Activated CD4-positive, alpha-beta memory T cell treated with anti-CD3 and anti-CD28 coated beads for 36 hours (primary cell): ENCODE measurements at regions not wholly inside any gene's neighbourhood (a gene's known extent, or its start where the extent isn't known, plus 50 kb on each side); places are given as distances from the start of the nearest gene placed in this dataset.

Experiments
- CTCF ChIA-PET: fragments of 350-600 bp; sonication (Branson Sonifier 250); formaldehyde crosslinking; loops from one replicate; lab custom pipeline; 2021; ENCODE audit warnings: antibody characterized with exemption, inconsistent platforms; lab: Charles Lee
- POLR2A ChIA-PET: fragments of 350-600 bp; sonication (Branson Sonifier 250); formaldehyde crosslinking; loops from one replicate; lab custom pipeline; 2021; ENCODE audit warnings: antibody characterized with exemption; lab: Charles Lee
- DNase-seq: peaks from one replicate; pipeline ENCODE4 v3.0.0-alpha.2; 2020
- H3K27ac Mint-ChIP-seq: one replicate; pipeline ENCODE4 v1.8.0; 2021; ENCODE audit warnings: mixed read lengths
- H3K27me3 Mint-ChIP-seq: one replicate; pipeline ENCODE4 v1.8.0; 2021; ENCODE audit warnings: mixed read lengths
- H3K36me3 Mint-ChIP-seq: one replicate; pipeline ENCODE4 v1.8.0; 2021; ENCODE audit warnings: mixed read lengths
- H3K4me1 Mint-ChIP-seq: one replicate; pipeline ENCODE4 v1.8.0; 2021; ENCODE audit warnings: low read depth, mixed read lengths
- H3K4me3 Mint-ChIP-seq: one replicate; pipeline ENCODE4 v1.8.0; 2021; ENCODE audit warnings: mild to moderate bottlenecking, mixed read lengths
- H3K9me3 Mint-ChIP-seq: one replicate; pipeline ENCODE4 v1.8.0; 2021; ENCODE audit warnings: mixed read lengths
- intact Hi-C: fragments of 100-400 bp; cut with micrococcal nuclease; formaldehyde crosslinking; loops from one replicate; pipeline ENCODE4 v1.15.1; 2023

GRCh38 chr5:3512361-3513095, 83.1 kb upstream of the IRX1 start:
- Mint-ChIP-seq H3K4me1 (no peaks in the 10 kb centered on the region), H3K36me3 (no peaks in the 10 kb centered on the region), H3K27me3 (no peaks in the 10 kb centered on the region), H3K4me3 (no peak overlapping the region), H3K9me3 (peaks cover 11% of the 10 kb centered on the region), H3K27ac (no peak overlapping the region)
- CTCF ChIA-PET: no interaction called here
- POLR2A ChIA-PET: no interaction called here
- intact Hi-C loops: no loop called here
- no peak for DNase-seq

GRCh38 chr5:3511934-3512333, 83.7 kb upstream of the IRX1 start:
- ChIA-PET CTCF (no interaction called here), POLR2A (interaction anchor here (0.6 kb wide), 1 partner anchor 1617 kb away, joined by 3 read pairs; no protein-coding TSS in a partner anchor)
- DNase-seq: no peak
- Mint-ChIP-seq H3K27ac (no peak overlapping the region), H3K27me3 (no peaks in the 10 kb centered on the region), H3K9me3 (peaks cover 11% of the 10 kb centered on the region), H3K4me3 (no peak overlapping the region), H3K4me1 (no peaks in the 10 kb centered on the region), H3K36me3 (no peaks in the 10 kb centered on the region)
- intact Hi-C loops: no loop called here

- Mint-ChIP-seq H3K36me3 (no peaks in the 10 kb centered on the region), H3K9me3 (peaks cover 11% of the 10 kb centered on the region), H3K4me1 (no peaks in the 10 kb centered on the region), H3K27ac (no peak overlapping the region), H3K27me3 (no peaks in the 10 kb centered on the region), H3K4me3 (no peak overlapping the region)
- CTCF ChIA-PET: no interaction called here
- POLR2A ChIA-PET: interaction anchor here (0.6 kb wide), 1 partner anchor 1618 kb away, joined by 3 read pairs; no protein-coding TSS in a partner anchor
- DNase-seq: no peak
- intact Hi-C loops: no loop called here
These were observed 84.1 kb upstream of the IRX1 start for GRCh38 chr5:3511519-3511918.

GRCh38 chr5:3510642-3511417, 84.8 kb upstream of the IRX1 start:
- CTCF ChIA-PET: no interaction called here
- no peak for DNase-seq

GRCh38 chr5:3509290-3509689, 86.3 kb upstream of the IRX1 start:
- ChIA-PET CTCF (no interaction called here), POLR2A (no interaction called here)
- Mint-ChIP-seq H3K4me3 (no peak overlapping the region), H3K36me3 (no peaks in the 10 kb centered on the region), H3K9me3 (peaks cover 15% of the 10 kb centered on the region), H3K27me3 (no peaks in the 10 kb centered on the region), H3K27ac (no peak overlapping the region), H3K4me1 (no peaks in the 10 kb centered on the region)
- intact Hi-C loops: no loop called here
- DNase-seq: no peak

More at GRCh38 chr5:3510642-3511417, 84.8 kb upstream of the IRX1 start:
- H3K27me3 Mint-ChIP-seq: no peaks in the 10 kb centered on the region
- H3K4me1 Mint-ChIP-seq: no peaks in the 10 kb centered on the region
- peaks cover 15% of the 10 kb centered on the region for H3K9me3 Mint-ChIP-seq
- H3K36me3 Mint-ChIP-seq: no peaks in the 10 kb centered on the region
- H3K4me3 Mint-ChIP-seq: no peak overlapping the region
- POLR2A ChIA-PET: no interaction called here
- intact Hi-C loops: no loop called here
- H3K27ac Mint-ChIP-seq: no peak overlapping the region

GRCh38 chr5:3508395-3508794, 87.2 kb upstream of the IRX1 start:
- Mint-ChIP-seq H3K27me3 (no peaks in the 10 kb centered on the region), H3K36me3 (no peaks in the 10 kb centered on the region), H3K4me3 (no peak overlapping the region), H3K9me3 (peaks cover 18% of the 10 kb centered on the region), H3K4me1 (no peaks in the 10 kb centered on the region), H3K27ac (no peak overlapping the region)
- no peak for DNase-seq
- CTCF ChIA-PET: no interaction called here
- intact Hi-C loops: no loop called here
- POLR2A ChIA-PET: no interaction called here

GRCh38 chr5:3490957-3491507, 104.6 kb upstream of the IRX1 start:
- H3K27me3 Mint-ChIP-seq: no peaks in the 10 kb centered on the region
- DNase-seq: no peak
- H3K9me3 Mint-ChIP-seq: peaks cover 16% of the 10 kb centered on the region
- intact Hi-C loops: no loop called here
- no peaks in the 10 kb centered on the region for H3K36me3 Mint-ChIP-seq
- POLR2A ChIA-PET: no interaction called here
- H3K4me1 Mint-ChIP-seq: no peaks in the 10 kb centered on the region
- H3K27ac Mint-ChIP-seq: no peak overlapping the region
- no peak overlapping the region for H3K4me3 Mint-ChIP-seq
- CTCF ChIA-PET: no interaction called here

GRCh38 chr5:3489239-3489843, 106.3 kb upstream of the IRX1 start:
- intact Hi-C loops: no loop called here
- no peak for DNase-seq
- CTCF ChIA-PET: no interaction called here
- H3K9me3 Mint-ChIP-seq: peaks cover 16% of the 10 kb centered on the region
- H3K4me3 Mint-ChIP-seq: no peak overlapping the region
- POLR2A ChIA-PET: no interaction called here
- H3K4me1 Mint-ChIP-seq: no peaks in the 10 kb centered on the region
- H3K36me3 Mint-ChIP-seq: no peaks in the 10 kb centered on the region
- no peaks in the 10 kb centered on the region for H3K27me3 Mint-ChIP-seq
- H3K27ac Mint-ChIP-seq: no peak overlapping the region

GRCh38 chr5:3484836-3485235, 110.8 kb upstream of the IRX1 start:
- Mint-ChIP-seq H3K27ac (no peak overlapping the region), H3K4me3 (no peak overlapping the region), H3K4me1 (no peaks in the 10 kb centered on the region), H3K9me3 (peaks cover 11% of the 10 kb centered on the region), H3K27me3 (no peaks in the 10 kb centered on the region), H3K36me3 (no peaks in the 10 kb centered on the region)
- intact Hi-C loops: no loop called here
- DNase-seq: no peak
- ChIA-PET POLR2A (no interaction called here), CTCF (no interaction called here)

GRCh38 chr5:3481175-3481574, 114.5 kb upstream of the IRX1 start:
- peaks cover 9% of the 10 kb centered on the region for H3K9me3 Mint-ChIP-seq
- intact Hi-C loops: no loop called here
- no peaks in the 10 kb centered on the region for H3K27me3 Mint-ChIP-seq
- no peak overlapping the region for H3K27ac Mint-ChIP-seq
- no peaks in the 10 kb centered on the region for H3K36me3 Mint-ChIP-seq
- ChIA-PET CTCF (no interaction called here), POLR2A (no interaction called here)
- H3K4me1 Mint-ChIP-seq: no peaks in the 10 kb centered on the region
- DNase-seq: no peak
- H3K4me3 Mint-ChIP-seq: no peak overlapping the region

GRCh38 chr5:3475674-3476073, 120.0 kb upstream of the IRX1 start:
- H3K4me3 Mint-ChIP-seq: no peak overlapping the region
- DNase-seq: no peak
- ChIA-PET CTCF (no interaction called here), POLR2A (no interaction called here)
- H3K36me3 Mint-ChIP-seq: no peaks in the 10 kb centered on the region
- no peak overlapping the region for H3K27ac Mint-ChIP-seq
- no peaks in the 10 kb centered on the region for H3K4me1 Mint-ChIP-seq
- intact Hi-C loops: no loop called here
- peaks cover 3% of the 10 kb centered on the region for H3K9me3 Mint-ChIP-seq
- H3K27me3 Mint-ChIP-seq: no peaks in the 10 kb centered on the region

- Mint-ChIP-seq H3K9me3 (peaks cover 6% of the 10 kb centered on the region), H3K27ac (no peak overlapping the region), H3K27me3 (no peaks in the 10 kb centered on the region), H3K4me1 (no peaks in the 10 kb centered on the region), H3K36me3 (peaks cover 2% of the 10 kb centered on the region), H3K4me3 (no peak overlapping the region)
- no peak for DNase-seq
- intact Hi-C loops: no loop called here
- ChIA-PET POLR2A (no interaction called here), CTCF (no interaction called here)
These were observed 129.2 kb upstream of the IRX1 start for GRCh38 chr5:3466392-3466791.
